Activated naive CD4-positive, alpha-beta T cell treated with anti-CD3 and anti-CD28 coated beads, Interleukin-2, amount 10 ng/mL, durations not matched to agents 7 days and 5 days (primary cell): ENCODE measurements at regions not wholly inside any gene's neighbourhood (a gene's known extent, or its start where the extent isn't known, plus 50 kb on each side); places are given as distances from the start of the nearest gene placed in this dataset.
"Not testable (repeated sequence)": the region's sequence is repeated elsewhere in the genome, so short reads cannot be mapped to it uniquely, and the experiment has no call there.

Source experiments
- CTCF ChIA-PET: fragments of 350-600 bp; sonication (Branson Sonifier 250); formaldehyde crosslinking; loops from one replicate; lab custom pipeline; 2021; ENCODE audit warnings: antibody characterized with exemption; lab: Charles Lee
- DNase-seq: peaks from one replicate; pipeline ENCODE4 v3.0.0-alpha.2; 2020
- H3K27ac Mint-ChIP-seq: one replicate; pipeline ENCODE4 v1.8.0; 2021; ENCODE audit warnings: mild to moderate bottlenecking, moderate library complexity, mixed read lengths
- H3K27me3 Mint-ChIP-seq: one replicate; pipeline ENCODE4 v1.8.0; 2021; ENCODE audit warnings: mild to moderate bottlenecking, mixed read lengths
- H3K36me3 Mint-ChIP-seq: one replicate; pipeline ENCODE4 v1.8.0; 2021; ENCODE audit warnings: mixed read lengths
- H3K4me1 Mint-ChIP-seq: one replicate; pipeline ENCODE4 v1.8.0; 2021; ENCODE audit warnings: mixed read lengths
- H3K4me3 Mint-ChIP-seq: one replicate; pipeline ENCODE4 v1.8.0; 2021; ENCODE audit warnings: mild to moderate bottlenecking, moderate library complexity, mixed read lengths
- H3K9me3 Mint-ChIP-seq: one replicate; pipeline ENCODE4 v1.8.0; 2021; ENCODE audit warnings: mixed read lengths

GRCh38 chr1:81542196-81542595 is 258.5 kb upstream of the ADGRL2 start:
- peak overlapping the region; percentile 19 for H3K27ac Mint-ChIP-seq
- H3K9me3 Mint-ChIP-seq, result no peaks in the 10 kb centered on the region
- DNase-seq, result no peak
- H3K36me3 Mint-ChIP-seq, result no peaks in the 10 kb centered on the region
- H3K27me3 Mint-ChIP-seq, result no peaks in the 10 kb centered on the region
- CTCF ChIA-PET, result interaction anchor here (0.6 kb wide), 1 partner anchor 24 kb away, joined by 3 read pairs; no protein-coding TSS in a partner anchor
- no peak overlapping the region for H3K4me3 Mint-ChIP-seq
- no peaks in the 10 kb centered on the region for H3K4me1 Mint-ChIP-seq

GRCh38 chr1:81540216-81540615 is 260.5 kb upstream of the ADGRL2 start:
- H3K4me3 Mint-ChIP-seq, result no peak overlapping the region
- CTCF ChIA-PET, result interaction anchor here (1.0 kb wide), 1 partner anchor 11 kb away, joined by 3 read pairs; no protein-coding TSS in a partner anchor
- H3K36me3 Mint-ChIP-seq, result no peaks in the 10 kb centered on the region
- no peaks in the 10 kb centered on the region for H3K9me3 Mint-ChIP-seq
- DNase-seq, result no peak
- no peaks in the 10 kb centered on the region for H3K4me1 Mint-ChIP-seq
- H3K27me3 Mint-ChIP-seq, result no peaks in the 10 kb centered on the region
- H3K27ac Mint-ChIP-seq, result no peak overlapping the region

GRCh38 chr1:81529014-81529413 is 271.7 kb upstream of the ADGRL2 start:
- H3K4me3 Mint-ChIP-seq, result no peak overlapping the region
- DNase-seq, result no peak
- H3K27ac Mint-ChIP-seq, result no peak overlapping the region
- H3K27me3 Mint-ChIP-seq, result no peaks in the 10 kb centered on the region
- H3K4me1 Mint-ChIP-seq, result no peaks in the 10 kb centered on the region
- no peaks in the 10 kb centered on the region for H3K36me3 Mint-ChIP-seq
- CTCF ChIA-PET, result interaction anchor here (0.7 kb wide), 1 partner anchor 30 kb away, joined by 3 read pairs; no protein-coding TSS in a partner anchor
- no peaks in the 10 kb centered on the region for H3K9me3 Mint-ChIP-seq

GRCh38 chr1:81525085-81525484 is 275.6 kb upstream of the ADGRL2 start:
- no peaks in the 10 kb centered on the region for H3K9me3 Mint-ChIP-seq
- no peaks in the 10 kb centered on the region for H3K4me1 Mint-ChIP-seq
- H3K27me3 Mint-ChIP-seq, result no peaks in the 10 kb centered on the region
- H3K36me3 Mint-ChIP-seq, result no peaks in the 10 kb centered on the region
- CTCF ChIA-PET, result no interaction called here
- no peak for DNase-seq
- H3K27ac Mint-ChIP-seq, result no peak overlapping the region
- H3K4me3 Mint-ChIP-seq, result no peak overlapping the region

GRCh38 chr1:81519987-81520386 is 280.7 kb upstream of the ADGRL2 start:
- DNase-seq, result no peak
- no peak overlapping the region for H3K4me3 Mint-ChIP-seq
- CTCF ChIA-PET, result no interaction called here
- H3K36me3 Mint-ChIP-seq, result no peaks in the 10 kb centered on the region
- H3K27ac Mint-ChIP-seq, result no peak overlapping the region
- no peaks in the 10 kb centered on the region for H3K9me3 Mint-ChIP-seq
- H3K4me1 Mint-ChIP-seq, result no peaks in the 10 kb centered on the region
- H3K27me3 Mint-ChIP-seq, result no peaks in the 10 kb centered on the region

- CTCF ChIA-PET, result no interaction called here
- Mint-ChIP-seq H3K9me3 (no peaks in the 10 kb centered on the region), H3K36me3 (no peaks in the 10 kb centered on the region), H3K27ac (no peak overlapping the region), H3K4me1 (no peaks in the 10 kb centered on the region), H3K4me3 (no peak overlapping the region), H3K27me3 (no peaks in the 10 kb centered on the region)
- no peak for DNase-seq
These were observed 282.7 kb upstream of the ADGRL2 start for GRCh38 chr1:81517987-81518386.

- Mint-ChIP-seq H3K4me1 (no peaks in the 10 kb centered on the region), H3K27ac (no peak overlapping the region)
These were observed 286.9 kb upstream of the ADGRL2 start for GRCh38 chr1:81513796-81514354.

GRCh38 chr1:81512252-81513003 is 288.3 kb upstream of the ADGRL2 start:
- Mint-ChIP-seq H3K4me1 (no peaks in the 10 kb centered on the region), H3K27ac (no peak overlapping the region), H3K27me3 (no peaks in the 10 kb centered on the region), H3K36me3 (no peaks in the 10 kb centered on the region), H3K4me3 (no peak overlapping the region), H3K9me3 (no peaks in the 10 kb centered on the region)
- CTCF ChIA-PET, result no interaction called here
- no peak for DNase-seq

More at GRCh38 chr1:81513796-81514354, 286.9 kb upstream of the ADGRL2 start:
- H3K36me3 Mint-ChIP-seq, result no peaks in the 10 kb centered on the region
- CTCF ChIA-PET, result no interaction called here
- H3K4me3 Mint-ChIP-seq, result no peak overlapping the region
- no peaks in the 10 kb centered on the region for H3K27me3 Mint-ChIP-seq
- DNase-seq, result no peak
- no peaks in the 10 kb centered on the region for H3K9me3 Mint-ChIP-seq

- no peak for DNase-seq
- CTCF ChIA-PET, result no interaction called here
- no peaks in the 10 kb centered on the region for H3K36me3 Mint-ChIP-seq
- H3K9me3 Mint-ChIP-seq, result no peaks in the 10 kb centered on the region
- no peaks in the 10 kb centered on the region for H3K4me1 Mint-ChIP-seq
- no peaks in the 10 kb centered on the region for H3K27me3 Mint-ChIP-seq
- no peak overlapping the region for H3K4me3 Mint-ChIP-seq
- no peak overlapping the region for H3K27ac Mint-ChIP-seq
These were observed 289.5 kb upstream of the ADGRL2 start for GRCh38 chr1:81511281-81511680.

GRCh38 chr1:81510701-81511100 is 290.0 kb upstream of the ADGRL2 start:
- Mint-ChIP-seq H3K27me3 (no peaks in the 10 kb centered on the region), H3K36me3 (no peaks in the 10 kb centered on the region), H3K4me1 (no peaks in the 10 kb centered on the region), H3K27ac (no peak overlapping the region), H3K4me3 (no peak overlapping the region), H3K9me3 (no peaks in the 10 kb centered on the region)
- CTCF ChIA-PET, result no interaction called here
- DNase-seq, result no peak

- CTCF ChIA-PET, result no interaction called here
- Mint-ChIP-seq H3K36me3 (no peaks in the 10 kb centered on the region), H3K9me3 (no peaks in the 10 kb centered on the region), H3K4me3 (no peak overlapping the region), H3K27ac (no peak overlapping the region), H3K27me3 (no peaks in the 10 kb centered on the region), H3K4me1 (no peaks in the 10 kb centered on the region)
- no peak for DNase-seq
These were observed 291.1 kb upstream of the ADGRL2 start for GRCh38 chr1:81509594-81509993.

- Mint-ChIP-seq H3K27me3 (no peaks in the 10 kb centered on the region), H3K4me3 (no peak overlapping the region), H3K9me3 (peaks cover 2% of the 10 kb centered on the region), H3K4me1 (no peaks in the 10 kb centered on the region), H3K36me3 (no peaks in the 10 kb centered on the region), H3K27ac (no peak overlapping the region)
- DNase-seq, result no peak
- CTCF ChIA-PET, result no interaction called here
These were observed 294.0 kb upstream of the ADGRL2 start for GRCh38 chr1:81506699-81507098.

GRCh38 chr1:81505831-81506230 is 294.9 kb upstream of the ADGRL2 start:
- peaks cover 2% of the 10 kb centered on the region for H3K9me3 Mint-ChIP-seq
- H3K4me1 Mint-ChIP-seq, result no peaks in the 10 kb centered on the region
- H3K4me3 Mint-ChIP-seq, result no peak overlapping the region
- DNase-seq, result no peak
- no peaks in the 10 kb centered on the region for H3K36me3 Mint-ChIP-seq
- no peak overlapping the region for H3K27ac Mint-ChIP-seq
- CTCF ChIA-PET, result no interaction called here
- H3K27me3 Mint-ChIP-seq, result no peaks in the 10 kb centered on the region

- CTCF ChIA-PET, H3K36me3 Mint-ChIP-seq, H3K4me1 Mint-ChIP-seq, H3K4me3 Mint-ChIP-seq, H3K9me3 Mint-ChIP-seq, DNase-seq, H3K27ac Mint-ChIP-seq, H3K27me3 Mint-ChIP-seq: not testable (repeated sequence)
These were observed 295.9 kb upstream of the ADGRL2 start for GRCh38 chr1:81504820-81505219.

GRCh38 chr1:81502705-81503104 is 298.0 kb upstream of the ADGRL2 start:
- H3K36me3 Mint-ChIP-seq, H3K27me3 Mint-ChIP-seq, H3K9me3 Mint-ChIP-seq, H3K4me3 Mint-ChIP-seq, CTCF ChIA-PET, H3K4me1 Mint-ChIP-seq, H3K27ac Mint-ChIP-seq, DNase-seq: not testable (repeated sequence)
